ENCODE measurements at regions not wholly inside any gene's neighbourhood (a gene's known extent, or its start where the extent isn't known, plus 50 kb on each side); places are given as distances from the start of the nearest gene placed in this dataset.

- TF ChIP-seq TCF7L2 (IDR thresholded peaks at IDR 0.05; ENCODE audit: low read depth, low read length) (no peak), REST (IDR thresholded peaks at IDR 0.05; ENCODE audit: insufficient read depth in 1 of 2, low read depth in 2 of 2, low read length in 1 of 2) (no peak), CTCF (IDR thresholded peaks at IDR 0.05) (no peak), POLR2AphosphoS5 (IDR thresholded peaks at IDR 0.05; ENCODE audit: low read depth, low read length) (no peak), SIN3A (IDR thresholded peaks at IDR 0.05; ENCODE audit: borderline replicate concordance, insufficient read depth, low read depth, low read length) (no peak)
Observed at GRCh38 chr9:105118636-105119035, 125.8 kb upstream of the SLC44A1 start.

GRCh38 chr9:105119156-105119555 lies 125.3 kb upstream of the SLC44A1 start:
- no peak overlapping the region for H3K4me3 ChIP-seq (ENCODE audit: low read depth in 2 of 2, low read length in 2 of 2)
- no peaks in the 10 kb centered on the region for H3K27me3 ChIP-seq (ENCODE audit: control insufficient read depth, insufficient read depth, low read length)
- in situ Hi-C loops (cut with HindIII; ENCODE audit: low pct_unique_long_range_greater_than_20kb, low sequenced_read_pairs), result no loop called here
- intact Hi-C loops (cut with micrococcal nuclease; ENCODE audit: unreplicated experiment), result no loop called here
- DNase-seq (ENCODE audit: low read depth, low spot score), result no peak
- no peaks in the 10 kb centered on the region for H3K9me3 ChIP-seq (ENCODE audit: control insufficient read depth, insufficient read depth, low read depth, low read length)
- no peaks in the 10 kb centered on the region for H3K4me1 ChIP-seq (ENCODE audit: control insufficient read depth, insufficient read depth, low read length)
- no peaks in the 10 kb centered on the region for H3K36me3 ChIP-seq (ENCODE audit: control insufficient read depth, insufficient read depth, low read length)
- ChIA-PET CTCF (no interaction called here), POLR2A (no interaction called here)
- ATAC-seq, result no peak
- BruUV-seq (replicated peaks), result no TSS peak
- no peak for TF ChIP-seq CTCF (IDR thresholded peaks at IDR 0.05)
- no peak overlapping the region for H3K27ac ChIP-seq (ENCODE audit: low read length)

More at GRCh38 chr9:105118636-105119035, 125.8 kb upstream of the SLC44A1 start:
- ChIA-PET POLR2A (no interaction called here), CTCF (no interaction called here)
- intact Hi-C loops (cut with micrococcal nuclease; ENCODE audit: unreplicated experiment) (no loop called here), in situ Hi-C loops (cut with HindIII; ENCODE audit: low pct_unique_long_range_greater_than_20kb, low sequenced_read_pairs) (no loop called here)
- H3K9me3 ChIP-seq (ENCODE audit: control insufficient read depth, insufficient read depth, low read depth, low read length), result no peaks in the 10 kb centered on the region
- no peak for DNase-seq (ENCODE audit: low read depth, low spot score)
- H3K4me1 ChIP-seq (ENCODE audit: control insufficient read depth, insufficient read depth, low read length), result no peaks in the 10 kb centered on the region
- H3K27ac ChIP-seq (ENCODE audit: low read length), result no peak overlapping the region
- no peak overlapping the region for H3K4me3 ChIP-seq (ENCODE audit: low read depth in 2 of 2, low read length in 2 of 2)
- no TSS peak for BruUV-seq (replicated peaks)
- no peak for ATAC-seq
- H3K36me3 ChIP-seq (ENCODE audit: control insufficient read depth, insufficient read depth, low read length), result no peaks in the 10 kb centered on the region
- H3K27me3 ChIP-seq (ENCODE audit: control insufficient read depth, insufficient read depth, low read length), result no peaks in the 10 kb centered on the region
